H1 (cell line): ENCODE measurements at regions not wholly inside any gene's neighbourhood (a gene's known extent, or its start where the extent isn't known, plus 50 kb on each side); places are given as distances from the start of the nearest gene placed in this dataset.
"Not testable (repeated sequence)": the region's sequence is repeated elsewhere in the genome, so short reads cannot be mapped to it uniquely, and the experiment has no call there.

Experiments
- CTCF ChIA-PET: fragments of 300-600 bp; sonication (Branson Sonifier 250); formaldehyde crosslinking; loops from one replicate; lab custom pipeline; 2021; ENCODE audit not compliant: partially characterized antibody; lab: Charles Lee
- POLR2A ChIA-PET: fragments of 300-600 bp; sonication (Branson Sonifier 250); formaldehyde crosslinking; loops from one replicate; lab custom pipeline; 2021; ENCODE audit warnings: inconsistent platforms; ENCODE audit not compliant: partially characterized antibody; lab: Charles Lee
- DNase-seq, 2 experiments: peaks; one replicate each; pipeline versions ENCODE4 v3.0.0 to v3.0.0-alpha.2; 2010 to 2022; ENCODE audit warnings: low spot score in 2 of 2, low read depth in 1 of 2, mixed read lengths in 1 of 2
- FAIRE-seq: peaks from 2 replicates; lab custom pipeline; 2011; peaks lifted over from hg19 to GRCh38; lab: Jason Lieb, UNC
- H2AFZ ChIP-seq: 2 replicates; pipeline ENCODE4 v1.8.1; 2012; ENCODE audit warnings: low read length, inconsistent platforms
- H2AK5ac ChIP-seq: 2 replicates; pipeline ENCODE4 v1.6.1; 2013; ENCODE audit warnings: low read depth, low read length
- H2BK120ac ChIP-seq: replicated peaks from 2 replicates; pipeline ENCODE3; 2013; ENCODE audit warnings: low read depth, low read length, inconsistent platforms
- H2BK12ac ChIP-seq: 2 replicates; pipeline ENCODE4 v1.6.1; 2013; ENCODE audit warnings: low read depth, low read length
- H2BK15ac ChIP-seq: 2 replicates; pipeline ENCODE4 v1.6.1; 2013; ENCODE audit warnings: low read length
- H2BK20ac ChIP-seq: 2 replicates; pipeline ENCODE4 v1.6.1; 2013; ENCODE audit warnings: low read length
- H2BK5ac ChIP-seq: 2 replicates; pipeline ENCODE4 v1.6.1; 2013; ENCODE audit warnings: low read depth, low read length
- H3K14ac ChIP-seq: 2 replicates; pipeline ENCODE4 v1.6.1; 2013; ENCODE audit warnings: inconsistent platforms; ENCODE audit not compliant: insufficient read length
- H3K18ac ChIP-seq: 2 replicates; pipeline ENCODE4 v1.6.1; 2013; ENCODE audit warnings: low read length; ENCODE audit errors: extremely low read depth
- H3K23ac ChIP-seq: 2 replicates; pipeline ENCODE4 v1.6.1; 2013; ENCODE audit warnings: inconsistent platforms; ENCODE audit not compliant: insufficient read length
- H3K23me2 ChIP-seq: 2 replicates; pipeline ENCODE4 v1.6.1; 2013; ENCODE audit warnings: low read depth, low read length
- H3K27ac ChIP-seq: 2 replicates; pipeline ENCODE4 v1.6.1; 2011; ENCODE audit warnings: low read depth, low read length, inconsistent platforms
- H3K27me3 ChIP-seq, 4 experiments: replicated peaks in 1 of 4; 1 replicate in 1 of 4; 2 replicates in 3 of 4; pipeline versions ENCODE4 v1.6.1 to v1.8.1; 2011 to 2013; ENCODE audit warnings: low read length in 3 of 4, mild to moderate bottlenecking in 3 of 4, inconsistent platforms in 2 of 4, mixed read lengths in 2 of 4, moderate library complexity in 1 of 4; ENCODE audit not compliant: control insufficient read depth in 3 of 4, insufficient read depth in 3 of 4; ENCODE audit errors: extremely low read depth in 1 of 4
- H3K36me3 ChIP-seq, 4 experiments: 2 replicates each; pipeline versions ENCODE4 v1.6.1 to v1.8.1; 2011 to 2013; ENCODE audit warnings: mild to moderate bottlenecking in 4 of 4, low read length in 3 of 4, moderate library complexity in 2 of 4, control low read depth in 1 of 4, inconsistent platforms in 1 of 4; ENCODE audit not compliant: insufficient read depth in 4 of 4, control insufficient read depth in 2 of 4
- H3K4ac ChIP-seq: replicated peaks from 2 replicates; pipeline ENCODE3; 2013; ENCODE audit warnings: low read length, low read depth, mixed read lengths, inconsistent platforms; ENCODE audit not compliant: insufficient read length
- H3K4me1 ChIP-seq, 4 experiments: replicated peaks in 1 of 4; 1 replicate in 1 of 4; 2 replicates in 3 of 4; pipeline versions ENCODE4 v1.6.1 to v1.8.1; 2011 to 2013; ENCODE audit warnings: low read length in 3 of 4, inconsistent platforms in 2 of 4, mixed read lengths in 1 of 4; ENCODE audit not compliant: insufficient read depth in 4 of 4, control insufficient read depth in 3 of 4
- H3K4me2 ChIP-seq, 2 experiments: 2 replicates each; pipeline versions ENCODE4 v1.6.1 to v1.8.1; 2011 to 2013; ENCODE audit warnings: low read depth in 2 of 2, low read length in 2 of 2, control low read depth in 1 of 2, inconsistent platforms in 1 of 2, mild to moderate bottlenecking in 1 of 2; ENCODE audit not compliant: insufficient read depth in 1 of 2
- H3K4me3 ChIP-seq, 4 experiments: fragments of 200-600, 300-600 bp in 1 of 4; sonication (generic), shearing (Covaris generic), sonication (Bioruptor Twin) in 1 of 4; 2 replicates each; pipeline versions ENCODE4 v1.5.1 to v1.8.1; 2011 to 2016; ENCODE audit warnings: low read length in 4 of 4, low read depth in 3 of 4, control low read depth in 2 of 4, inconsistent platforms in 2 of 4, mild to moderate bottlenecking in 2 of 4, mixed read lengths in 1 of 4, moderate library complexity in 1 of 4; ENCODE audit not compliant: insufficient read depth in 2 of 4; ENCODE audit errors: extremely low read depth in 1 of 4
- H3K56ac ChIP-seq: replicated peaks from 2 replicates; pipeline ENCODE3; 2013; ENCODE audit warnings: low read depth, mild to moderate bottlenecking, mixed read lengths, low read length, inconsistent platforms; ENCODE audit not compliant: insufficient read length
- H3K79me1 ChIP-seq: 2 replicates; pipeline ENCODE4 v1.6.1; 2013; ENCODE audit warnings: low read depth, low read length, control low read depth
- H3K79me2 ChIP-seq, 2 experiments: 2 replicates each; pipeline versions ENCODE4 v1.6.1 to v1.8.1; 2012 to 2013; ENCODE audit warnings: low read length in 2 of 2, mild to moderate bottlenecking in 2 of 2, inconsistent platforms in 1 of 2; ENCODE audit not compliant: insufficient read depth in 2 of 2, control insufficient read depth in 1 of 2
- H3K9ac ChIP-seq, 4 experiments: replicated peaks in 1 of 4; 1 replicate in 1 of 4; 2 replicates in 3 of 4; pipeline versions ENCODE4 v1.6.1 to v1.8.1; 2011 to 2013; ENCODE audit warnings: low read depth in 3 of 4, low read length in 3 of 4, control low read depth in 2 of 4, mild to moderate bottlenecking in 2 of 4, moderate library complexity in 2 of 4, inconsistent platforms in 1 of 4; ENCODE audit errors: extremely low read depth in 1 of 4
- H3K9me3 ChIP-seq, 2 experiments: 2 replicates each; pipeline versions ENCODE4 v1.6.1 to v1.8.1; 2012 to 2013; ENCODE audit warnings: mild to moderate bottlenecking in 2 of 2, moderate library complexity in 2 of 2, control low read depth in 1 of 2, inconsistent platforms in 1 of 2, low read depth in 1 of 2, low read length in 1 of 2, mixed read lengths in 1 of 2; ENCODE audit not compliant: insufficient read depth in 2 of 2
- H4K20me1 ChIP-seq, 2 experiments: replicated peaks in 1 of 2; 2 replicates each; pipeline versions ENCODE3 to v1.8.1; 2011 to 2013; ENCODE audit warnings: inconsistent platforms in 2 of 2, low read length in 2 of 2, mild to moderate bottlenecking in 1 of 2; ENCODE audit not compliant: insufficient read depth in 2 of 2, control insufficient read depth in 1 of 2
- H4K5ac ChIP-seq: 2 replicates; pipeline ENCODE4 v1.6.1; 2013; ENCODE audit warnings: low read length, low read depth, mixed read lengths, inconsistent platforms; ENCODE audit not compliant: insufficient read length
- H4K8ac ChIP-seq: 2 replicates; pipeline ENCODE4 v1.8.0; 2013; ENCODE audit warnings: mild to moderate bottlenecking, moderate library complexity, low read length, inconsistent platforms; ENCODE audit not compliant: insufficient read depth; ENCODE audit errors: extremely low read depth
- H4K91ac ChIP-seq: replicated peaks from 2 replicates; pipeline ENCODE3; 2013; ENCODE audit warnings: low read length, mixed read lengths, inconsistent platforms; ENCODE audit not compliant: insufficient read length
- CBX8 ChIP-seq: fragments of 300-800, 300-1000 bp; sonication (generic); IDR thresholded peaks from 2 replicates; pipeline ENCODE4 v1.7.1; 2016; ENCODE audit warnings: low read depth, low read length, borderline replicate concordance
- WGBS, 2 experiments: shearing (Covaris generic) in 1 of 2; methylation state at CpG; one replicate each; pipeline versions ENCODE4 v1.1.6 to v1.1.7; 2013 to 2015; ENCODE audit warnings: low lambda C conversion rate in 2 of 2, mixed read lengths in 2 of 2, inconsistent platforms in 1 of 2, low coverage in 1 of 2, missing lambda C conversion rate in 1 of 2; ENCODE audit not compliant: insufficient replicate concordance in 2 of 2, insufficient coverage in 1 of 2, insufficient read length in 1 of 2; ENCODE audit errors: extremely low coverage in 1 of 2, missing lambda C conversion rate in 1 of 2; 5-methylcytosine and 5-hydroxymethylcytosine counted together

- Histone ChIP-seq H2BK120ac (no peak overlapping the region), H3K56ac (no peak overlapping the region), H4K91ac (no peak overlapping the region), H3K4me3 (no peak overlapping the region), H3K27ac (no peak overlapping the region), H2AK5ac (no peak overlapping the region), H3K27me3 (no peaks in the 10 kb centered on the region), H3K23me2 (no peaks in the 10 kb centered on the region), H3K23ac (no peak overlapping the region), H4K20me1 (no peaks in the 10 kb centered on the region), H3K36me3 (no peaks in the 10 kb centered on the region), H2BK15ac (no peak overlapping the region), H3K4me1 (no peaks in the 10 kb centered on the region; a peak in 1 of 7 replicates), H2BK20ac (no peak overlapping the region), H2AFZ (no peak overlapping the region), H3K79me2 (no peaks in the 10 kb centered on the region), H3K9ac (no peak overlapping the region), H3K18ac (no peak overlapping the region), H2BK12ac (no peak overlapping the region), H3K4ac (no peak overlapping the region), H3K14ac (no peak overlapping the region), H4K5ac (no peak overlapping the region), H3K4me2 (no peak overlapping the region), H4K8ac (no peak overlapping the region), H3K79me1 (no peaks in the 10 kb centered on the region), H3K9me3 (no peaks in the 10 kb centered on the region), H2BK5ac (no peak overlapping the region)
- CTCF ChIA-PET = interaction anchor here (0.6 kb wide), 1 partner anchor 196 kb away, joined by 4 read pairs; no protein-coding TSS in a partner anchor
- TF ChIP-seq CBX8 = no peak
- POLR2A ChIA-PET = no interaction called here
- no peak for DNase-seq
- no peak for FAIRE-seq
These were observed 562.9 kb downstream of the PIK3C3 start for GRCh38 chr18:42517896-42518295.

- FAIRE-seq, H3K4me3 ChIP-seq, H3K27ac ChIP-seq, H4K91ac ChIP-seq, H3K4me1 ChIP-seq, H3K79me1 ChIP-seq, H2BK120ac ChIP-seq, H2BK20ac ChIP-seq, H3K18ac ChIP-seq, H3K23me2 ChIP-seq, H3K36me3 ChIP-seq, H4K20me1 ChIP-seq, H2BK5ac ChIP-seq, H3K4me2 ChIP-seq, H3K14ac ChIP-seq, H2AFZ ChIP-seq, H3K27me3 ChIP-seq, H4K5ac ChIP-seq, H3K56ac ChIP-seq, H3K9ac ChIP-seq, H2BK15ac ChIP-seq, H2BK12ac ChIP-seq, DNase-seq, H3K9me3 ChIP-seq, H3K4ac ChIP-seq, H3K23ac ChIP-seq, H2AK5ac ChIP-seq, H3K79me2 ChIP-seq, H4K8ac ChIP-seq, POLR2A ChIA-PET: not testable (repeated sequence)
- WGBS, 2 experiments = 96% methylated on average over 2 of the region's 2 CpGs; no CpG with 5 or more reads in 1 of the 2 experiments
- CTCF ChIA-PET = interaction anchor here (0.6 kb wide), 1 partner anchor 196 kb away, joined by 4 read pairs; no protein-coding TSS in a partner anchor
These were observed 563.3 kb downstream of the PIK3C3 start for GRCh38 chr18:42518331-42518730.
